PC-3 (cell line): ENCODE measurements at regions not wholly inside any gene's neighbourhood (a gene's known extent, or its start where the extent isn't known, plus 50 kb on each side); places are given as distances from the start of the nearest gene placed in this dataset.

Experiments
- CTCF ChIP-seq: fragments of 300-600 bp; sonication (generic); conservative IDR thresholded peaks from 2 replicates; pipeline ENCODE4 v1.5.1; 2017; ENCODE audit warnings: antibody characterized with exemption, low read depth, mild to moderate bottlenecking, low read length
- EZH2 ChIP-seq: fragments of 300-600 bp; sonication (generic); IDR thresholded peaks from one replicate; pipeline ENCODE4 v1.6.1; 2017; ENCODE audit warnings: antibody characterized with exemption, mild to moderate bottlenecking, low read length; ENCODE audit not compliant: unreplicated experiment

GRCh38 chr1:182142621-182143020 lies 81.1 kb upstream of the ZNF648 start:
- TF ChIP-seq EZH2: no peak
- no peak for TF ChIP-seq CTCF
